GM19455 (cell line): ENCODE measurements at regions not wholly inside any gene's neighbourhood (a gene's known extent, or its start where the extent isn't known, plus 50 kb on each side); places are given as distances from the start of the nearest gene placed in this dataset.

Experiments
- ATAC-seq: cut with Tn5 transposase; IDR thresholded peaks from one replicate; pipeline ENCODE4 v1.9.1; 2021; ENCODE audit not compliant: unreplicated experiment

- ATAC-seq: no peak
These were observed 1127.8 kb downstream of the DTWD2 start for GRCh38 chr5:117860550-117860949.

- no peak for ATAC-seq
These were observed 1129.2 kb downstream of the DTWD2 start for GRCh38 chr5:117859176-117859575.

GRCh38 chr5:117856713-117857112 lies 1131.6 kb downstream of the DTWD2 start:
- ATAC-seq: no peak

GRCh38 chr5:117837786-117838185 lies 1150.6 kb downstream of the DTWD2 start:
- ATAC-seq: no peak

- no peak for ATAC-seq
These were observed 1154.7 kb downstream of the DTWD2 start for GRCh38 chr5:117833691-117834090.

GRCh38 chr5:117829646-117830045 lies 1158.7 kb downstream of the DTWD2 start:
- ATAC-seq: no peak

- no peak for ATAC-seq
These were observed 1174.5 kb downstream of the DTWD2 start for GRCh38 chr5:117813850-117814249.

GRCh38 chr5:117812861-117813260 lies 1175.5 kb downstream of the DTWD2 start:
- ATAC-seq: no peak

- no peak for ATAC-seq
These were observed 1179.1 kb downstream of the DTWD2 start for GRCh38 chr5:117809251-117809650.

- ATAC-seq: no peak
These were observed 1183.3 kb downstream of the DTWD2 start for GRCh38 chr5:117805058-117805457.

GRCh38 chr5:117803533-117803932 lies 1184.8 kb downstream of the DTWD2 start:
- ATAC-seq: no peak

- no peak for ATAC-seq
These were observed 1186.8 kb downstream of the DTWD2 start for GRCh38 chr5:117801583-117801982.

GRCh38 chr5:117800261-117800660 lies 1188.1 kb downstream of the DTWD2 start:
- ATAC-seq: no peak

- no peak for ATAC-seq
These were observed 1193.5 kb downstream of the DTWD2 start for GRCh38 chr5:117794847-117795246.

- ATAC-seq: no peak
These were observed 1194.4 kb downstream of the DTWD2 start for GRCh38 chr5:117793963-117794362.

- ATAC-seq: no peak
These were observed 1195.9 kb downstream of the DTWD2 start for GRCh38 chr5:117792476-117792875.

- no peak for ATAC-seq
These were observed 1199.8 kb downstream of the DTWD2 start for GRCh38 chr5:117788596-117788995.

- ATAC-seq: no peak
These were observed 1204.5 kb upstream of the SEMA6A start for GRCh38 chr5:117779171-117779570.

GRCh38 chr5:117776977-117777376 lies 1202.4 kb upstream of the SEMA6A start:
- ATAC-seq: no peak

- ATAC-seq: no peak
These were observed 1195.3 kb upstream of the SEMA6A start for GRCh38 chr5:117769877-117770276.

- no peak for ATAC-seq
These were observed 1188.6 kb upstream of the SEMA6A start for GRCh38 chr5:117763271-117763670.

GRCh38 chr5:117761186-117761585 lies 1186.6 kb upstream of the SEMA6A start:
- no peak for ATAC-seq

- ATAC-seq: no peak
These were observed 1185.4 kb upstream of the SEMA6A start for GRCh38 chr5:117759849-117760499.
